ENCODE measurements at regions not wholly inside any gene's neighbourhood (a gene's known extent, or its start where the extent isn't known, plus 50 kb on each side); places are given as distances from the start of the nearest gene placed in this dataset.
"Not testable (repeated sequence)": the region's sequence is repeated elsewhere in the genome, so short reads cannot be mapped to it uniquely, and the experiment has no call there.

DNA sequence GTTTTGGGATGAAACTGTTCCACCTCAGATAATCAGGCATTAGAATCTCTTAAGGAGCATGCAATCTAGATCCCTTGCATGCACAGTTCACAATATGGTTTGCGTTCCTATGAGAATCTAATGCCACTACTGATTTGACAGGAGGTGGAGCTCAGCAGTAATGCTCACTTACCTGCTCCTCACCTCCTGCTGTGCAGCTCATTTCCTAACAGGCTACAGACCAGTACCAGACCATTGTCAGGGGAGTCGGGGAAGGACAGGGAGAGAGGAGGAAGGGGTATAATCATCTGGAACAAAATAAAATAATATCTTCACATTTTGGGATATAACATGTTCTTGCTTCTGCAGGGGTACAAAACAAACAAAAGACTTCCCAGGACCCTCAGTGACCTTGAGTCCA, 532.0 kb upstream of the FSHR start:
- no peak for DNase-seq (ENCODE audit: low spot score)

DNA sequence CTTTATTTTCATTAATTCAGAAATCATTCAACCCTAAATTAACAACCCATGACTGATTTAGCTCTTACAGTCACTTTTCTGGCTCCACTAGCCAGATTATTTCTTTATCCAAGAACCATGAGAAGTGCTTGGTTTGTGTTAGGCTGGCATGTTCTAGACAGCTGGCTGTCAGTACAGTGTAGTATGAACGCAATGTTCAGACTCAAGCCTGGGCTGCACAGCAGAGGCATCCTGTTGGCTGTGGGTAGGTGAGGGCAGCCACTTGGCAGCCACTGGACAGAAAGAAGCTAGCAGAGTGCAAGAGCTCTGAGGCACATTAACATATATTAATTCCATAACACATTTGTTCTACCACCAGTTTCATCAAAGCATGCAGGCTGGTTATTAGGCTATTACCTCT, 522.9 kb upstream of the FSHR start:
- no peak for DNase-seq (ENCODE audit: low spot score)

DNA sequence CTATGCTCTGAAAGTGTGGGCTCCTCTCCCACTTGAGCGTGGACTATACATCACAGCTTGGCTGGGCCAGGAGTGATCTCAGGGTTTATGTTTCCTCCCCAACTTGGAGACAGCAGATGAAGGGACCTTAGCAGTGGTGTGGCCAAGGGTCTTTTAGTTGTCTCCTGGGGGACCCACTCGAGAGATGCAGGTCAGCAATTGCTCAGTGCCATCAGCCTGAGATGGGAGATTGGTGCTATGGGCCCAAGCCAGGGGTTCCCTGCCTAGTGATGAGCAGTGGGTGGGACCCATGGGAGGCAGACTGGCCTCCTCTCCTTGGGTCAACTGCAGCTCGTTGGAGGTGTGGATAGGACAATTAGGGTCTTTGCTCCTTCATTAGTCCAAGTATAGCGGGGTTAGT, 510.5 kb upstream of the FSHR start:
- no peak for DNase-seq (ENCODE audit: low spot score)

DNA sequence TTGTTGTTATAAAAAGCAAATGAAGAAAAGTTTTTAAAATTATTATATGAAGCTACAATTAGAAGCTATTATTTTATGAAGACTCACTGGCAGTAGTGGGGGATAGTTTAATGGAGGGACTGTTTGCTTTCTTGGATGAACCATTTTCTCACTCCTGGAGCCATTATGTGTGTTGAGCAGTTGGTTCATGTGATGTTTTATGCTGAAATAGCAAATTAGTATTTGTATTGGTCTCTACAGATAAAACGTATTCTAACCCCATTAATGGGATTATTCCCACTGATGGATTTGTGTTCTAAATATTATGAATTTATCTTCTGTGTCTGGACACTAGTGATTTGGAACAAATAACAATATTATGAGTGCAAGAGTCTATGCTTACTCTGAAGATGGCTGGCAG, 507.5 kb upstream of the FSHR start:
- DNase-seq (ENCODE audit: low spot score) = no peak

DNA sequence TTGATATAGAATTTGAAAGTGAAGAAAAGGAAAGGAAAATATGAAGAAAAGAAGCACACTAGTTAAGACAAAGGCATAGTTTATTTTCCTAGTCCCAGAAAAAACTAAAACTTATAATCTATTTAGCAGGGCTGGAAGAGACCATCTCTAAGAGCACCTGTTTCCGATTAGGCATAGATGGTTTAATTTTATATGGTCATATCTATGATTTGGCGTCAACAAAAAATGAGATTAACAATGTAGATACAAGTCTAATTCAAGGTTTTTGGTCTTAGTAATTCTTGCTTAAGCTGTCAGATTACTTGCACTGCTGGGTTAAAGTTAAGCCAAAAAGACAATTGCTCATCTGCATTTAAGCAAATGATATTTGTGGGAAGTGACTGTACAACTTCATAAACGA, 502.5 kb upstream of the FSHR start:
- no peak for DNase-seq (ENCODE audit: low spot score)

DNA sequence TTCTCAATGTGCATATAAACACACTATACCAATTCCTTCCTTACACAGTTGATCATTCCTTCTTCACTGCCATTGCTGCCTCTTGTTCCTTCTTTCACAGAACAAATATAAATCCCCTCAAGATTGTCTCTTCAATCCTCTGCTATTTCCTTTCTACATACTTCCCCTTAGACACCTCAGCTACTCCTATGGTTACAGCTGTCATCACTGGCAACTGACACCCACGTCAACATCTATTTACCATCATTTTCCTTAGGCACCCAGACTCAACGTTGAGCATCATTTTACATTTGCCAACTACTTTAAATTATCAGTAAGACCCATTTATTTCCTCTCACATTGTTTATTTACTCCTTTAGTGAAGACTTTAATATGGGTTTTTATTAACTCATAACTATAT, 488.8 kb upstream of the FSHR start:
- DNase-seq (ENCODE audit: low spot score) = no peak

DNA sequence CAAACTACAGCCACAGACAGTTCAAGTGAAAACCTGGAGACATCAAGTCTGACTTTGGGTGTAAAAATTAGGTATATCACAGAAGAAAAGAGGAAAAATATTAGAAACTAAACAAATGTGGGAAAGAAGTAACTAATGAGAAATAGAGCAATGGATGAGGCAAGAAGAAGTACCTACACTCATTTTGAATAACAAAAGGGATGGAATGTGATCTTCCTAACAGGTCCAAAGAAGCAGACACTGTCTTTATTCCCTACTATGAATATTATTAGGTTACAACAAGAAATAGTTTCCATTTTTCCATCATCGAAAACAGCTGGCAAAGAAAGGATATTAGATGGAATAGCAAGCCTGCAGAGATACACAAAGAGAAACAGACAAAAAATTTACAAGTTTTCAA, 486.3 kb upstream of the FSHR start:
- no peak for DNase-seq (ENCODE audit: low spot score)

DNA sequence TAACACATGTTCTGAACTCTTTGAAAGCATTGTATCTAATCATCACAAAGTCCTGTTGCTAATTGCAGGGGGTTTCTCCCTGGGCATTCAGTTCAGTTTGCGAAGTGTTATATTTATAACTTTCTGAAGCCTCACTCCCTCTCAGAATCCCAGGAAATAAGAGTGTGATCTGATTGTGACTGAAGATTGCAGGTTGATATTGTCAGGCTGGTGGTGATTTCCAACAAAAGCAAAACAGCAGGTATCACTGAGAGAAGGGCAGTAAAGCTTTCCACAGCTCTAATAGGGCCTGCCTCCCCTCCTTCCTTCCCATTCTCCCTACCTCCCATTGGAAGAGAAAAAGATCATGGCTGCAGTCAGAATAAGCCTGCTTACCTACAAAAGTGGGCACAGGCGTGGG, 466.7 kb upstream of the FSHR start:
- DNase-seq (ENCODE audit: low spot score) = no peak

DNA sequence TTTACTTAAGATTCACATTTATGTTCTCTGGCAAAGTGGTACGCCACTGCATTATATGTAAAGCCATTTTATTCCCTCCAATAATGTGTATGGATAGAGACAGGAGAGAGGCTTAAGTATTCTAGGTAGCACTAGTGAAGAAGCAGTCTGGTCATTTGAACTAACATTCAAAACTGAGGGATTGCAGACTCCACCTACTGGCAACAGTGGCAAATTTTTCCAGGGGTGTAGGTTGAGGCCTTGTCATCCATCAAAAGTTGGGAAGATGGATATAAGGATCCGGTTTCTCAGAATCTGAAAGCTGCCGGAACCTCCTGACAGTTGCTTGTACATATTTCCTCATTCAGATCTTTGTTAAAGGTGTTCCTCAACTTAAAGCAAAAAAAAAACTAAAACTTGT, 465.5 kb upstream of the FSHR start:
- no peak for DNase-seq (ENCODE audit: low spot score)

DNA sequence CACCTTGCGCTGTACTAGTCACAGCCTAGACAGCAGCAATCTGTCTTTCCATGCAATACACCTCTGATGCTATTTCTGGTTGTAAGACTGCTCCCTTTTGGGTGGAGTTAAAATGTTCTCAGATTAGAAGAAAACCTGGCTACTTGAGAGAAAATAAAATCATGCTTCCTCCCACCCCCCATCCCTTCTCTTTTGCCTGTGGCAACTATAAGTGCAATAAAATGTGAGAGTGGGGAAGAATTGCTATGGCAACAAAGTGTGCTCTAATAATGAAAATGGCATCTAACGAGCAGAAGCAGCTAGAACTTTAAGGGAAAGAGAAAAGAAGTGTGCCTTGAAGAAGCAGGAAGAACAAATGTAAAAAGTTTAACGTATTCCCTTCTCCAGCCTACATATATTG, 464.2 kb upstream of the FSHR start:
- DNase-seq (ENCODE audit: low spot score) = no peak

DNA sequence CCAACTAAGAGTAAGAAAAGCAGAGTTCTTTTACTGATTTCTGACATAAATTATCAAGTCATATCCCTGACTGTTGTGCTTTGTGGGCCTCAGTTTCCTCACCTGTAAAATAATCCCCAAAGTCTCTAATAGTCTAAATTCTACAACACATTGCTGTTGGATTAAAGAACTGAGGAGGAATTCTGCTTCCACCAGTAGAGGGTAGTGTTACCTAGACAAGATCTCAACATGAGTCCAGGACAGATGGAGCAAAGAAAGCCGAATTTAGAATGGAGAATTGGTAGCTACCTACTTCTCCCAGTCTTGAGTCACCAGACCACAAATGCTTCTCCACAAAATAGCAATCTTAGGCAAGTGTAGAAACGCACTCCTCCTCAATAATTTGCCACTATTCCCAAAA, 462.5 kb upstream of the FSHR start:
- DNase-seq (ENCODE audit: low spot score) = peak; percentile 55

DNA sequence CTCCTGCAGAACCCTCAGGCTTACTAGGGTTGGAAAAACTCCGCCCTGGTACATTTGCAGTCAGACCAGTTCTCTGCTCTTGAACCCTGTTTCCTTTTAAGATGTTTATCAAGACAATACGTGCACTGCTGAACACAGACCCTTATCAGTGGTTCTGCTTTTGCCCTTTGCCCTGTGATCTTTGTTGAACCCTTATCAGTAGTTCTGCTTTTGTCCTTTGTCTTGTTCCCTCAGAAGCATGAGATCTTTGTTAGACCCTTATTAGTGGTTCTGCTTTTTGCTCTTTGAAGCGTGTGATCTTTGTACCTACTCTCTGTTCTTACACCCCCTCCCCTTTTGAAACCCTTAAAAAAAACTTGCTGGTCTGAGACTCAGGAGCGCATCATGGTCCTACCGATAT, 457.5 kb upstream of the FSHR start:
- DNase-seq (ENCODE audit: low spot score) = not testable (repeated sequence)

DNA sequence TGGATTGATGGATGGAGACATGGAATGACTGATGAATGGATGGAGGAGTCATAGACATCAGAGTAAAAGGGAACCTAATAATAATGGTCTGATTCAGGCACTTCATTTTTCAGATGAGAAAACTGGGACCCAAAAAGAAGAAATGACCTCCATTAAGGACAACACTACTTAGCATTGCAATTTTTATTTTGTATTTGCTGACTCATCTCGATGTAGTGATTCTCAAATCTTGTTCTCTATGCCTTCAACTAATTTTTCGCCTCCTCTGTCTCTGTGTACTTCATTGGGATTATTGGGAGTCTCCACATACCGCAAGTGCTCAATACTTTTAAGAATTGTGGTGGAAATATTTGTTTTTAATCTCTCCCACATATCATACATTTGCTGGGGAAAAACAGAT, 446.2 kb upstream of the FSHR start:
- no peak for DNase-seq (ENCODE audit: low spot score)

DNA sequence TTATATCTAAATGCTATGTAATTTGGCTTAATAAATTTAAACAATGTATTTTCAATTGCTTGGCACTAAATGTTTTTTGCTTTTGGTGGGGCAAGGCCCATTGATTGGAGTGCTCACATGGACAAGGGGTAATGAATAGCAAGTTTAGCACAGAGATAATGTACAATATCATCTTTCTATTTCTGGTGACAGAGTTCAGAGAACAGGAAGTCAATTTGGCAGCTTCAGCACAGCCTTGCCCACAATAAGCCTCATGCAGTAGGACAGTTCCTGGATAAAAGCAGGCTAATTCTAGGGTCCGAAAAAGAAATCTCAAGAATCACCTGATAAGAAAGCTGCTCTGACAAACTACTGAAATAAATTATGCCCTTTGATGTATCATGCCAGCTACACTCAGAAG, 443.9 kb upstream of the FSHR start:
- DNase-seq (ENCODE audit: low spot score) = no peak

DNA sequence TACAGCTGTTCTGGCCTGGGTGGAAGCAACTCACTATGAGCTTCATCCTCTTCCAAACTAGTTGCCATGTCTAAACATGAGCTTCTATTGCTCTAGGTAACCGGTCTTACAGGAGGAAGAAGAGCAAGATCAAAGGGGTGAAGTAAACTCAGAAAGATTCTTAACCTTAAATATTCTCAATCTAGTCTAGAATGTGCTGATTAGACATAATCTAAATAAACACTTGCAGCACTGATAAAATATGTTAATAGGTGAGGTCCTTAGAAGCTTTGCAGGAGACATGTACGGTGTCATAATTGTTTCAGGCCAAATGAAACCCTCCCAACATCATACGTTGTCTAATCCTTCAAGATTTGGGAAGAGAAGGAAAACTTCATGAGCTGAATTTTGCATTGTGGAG, 431.6 kb upstream of the FSHR start:
- no peak for DNase-seq (ENCODE audit: low spot score)

DNA sequence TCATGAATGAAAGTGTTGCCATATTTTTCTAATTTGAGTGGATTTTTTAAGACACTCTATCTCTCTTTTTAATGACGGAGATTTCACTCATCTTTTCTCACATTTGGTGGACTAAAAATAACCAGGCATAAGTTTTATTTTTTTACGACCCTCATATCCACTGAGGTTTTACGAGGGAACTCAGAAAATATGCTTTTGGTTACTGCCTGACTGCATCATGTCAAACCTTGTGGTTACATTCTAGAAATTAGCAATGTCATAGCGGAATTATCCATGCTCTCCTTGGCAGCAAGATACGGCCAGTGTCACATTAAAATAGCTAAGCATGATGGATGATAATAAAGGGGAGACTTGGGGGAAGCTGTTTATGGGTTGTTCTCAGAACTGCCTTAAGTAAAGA, 428.6 kb upstream of the FSHR start:
- DNase-seq (ENCODE audit: low spot score) = no peak

DNA sequence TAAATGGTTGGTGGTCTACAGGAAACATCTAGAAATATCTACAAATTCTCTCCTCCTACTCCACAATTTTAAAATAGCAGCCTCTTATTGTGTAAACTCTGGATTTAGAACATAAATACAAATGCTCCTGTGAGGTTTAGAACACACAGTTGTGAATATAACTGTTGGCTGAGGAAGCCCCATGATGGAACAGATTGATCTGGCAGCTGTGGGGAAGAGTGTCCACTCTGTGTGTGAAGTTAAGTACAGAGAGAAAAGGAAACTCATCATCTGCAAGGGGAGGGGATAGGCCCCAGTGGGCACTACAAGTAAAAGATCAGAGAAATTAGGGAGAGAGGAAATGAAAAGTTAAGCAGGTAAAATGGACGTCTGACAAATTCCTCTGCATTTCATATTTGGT, 422.7 kb upstream of the FSHR start:
- DNase-seq (ENCODE audit: low spot score) = no peak

DNA sequence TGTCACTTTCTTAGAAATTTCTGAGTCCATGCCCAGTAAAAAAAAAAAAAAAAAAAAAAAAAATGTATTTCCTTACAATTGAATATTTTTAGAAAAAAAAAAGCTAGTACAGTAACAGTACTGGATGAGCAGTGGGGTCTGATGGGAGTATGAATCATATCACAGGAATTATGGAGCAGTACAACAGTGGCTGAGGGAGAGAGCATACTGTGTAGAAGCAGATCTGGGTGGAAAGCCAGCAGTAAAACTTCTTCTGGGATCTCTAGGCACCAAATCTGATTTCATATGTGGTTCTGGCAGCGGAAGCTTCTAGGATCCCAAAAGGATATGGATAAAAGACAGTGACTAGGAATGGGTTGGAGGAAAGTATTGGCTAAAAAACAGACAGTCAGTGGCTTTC, 414.9 kb upstream of the FSHR start:
- no peak for DNase-seq (ENCODE audit: low spot score)

DNA sequence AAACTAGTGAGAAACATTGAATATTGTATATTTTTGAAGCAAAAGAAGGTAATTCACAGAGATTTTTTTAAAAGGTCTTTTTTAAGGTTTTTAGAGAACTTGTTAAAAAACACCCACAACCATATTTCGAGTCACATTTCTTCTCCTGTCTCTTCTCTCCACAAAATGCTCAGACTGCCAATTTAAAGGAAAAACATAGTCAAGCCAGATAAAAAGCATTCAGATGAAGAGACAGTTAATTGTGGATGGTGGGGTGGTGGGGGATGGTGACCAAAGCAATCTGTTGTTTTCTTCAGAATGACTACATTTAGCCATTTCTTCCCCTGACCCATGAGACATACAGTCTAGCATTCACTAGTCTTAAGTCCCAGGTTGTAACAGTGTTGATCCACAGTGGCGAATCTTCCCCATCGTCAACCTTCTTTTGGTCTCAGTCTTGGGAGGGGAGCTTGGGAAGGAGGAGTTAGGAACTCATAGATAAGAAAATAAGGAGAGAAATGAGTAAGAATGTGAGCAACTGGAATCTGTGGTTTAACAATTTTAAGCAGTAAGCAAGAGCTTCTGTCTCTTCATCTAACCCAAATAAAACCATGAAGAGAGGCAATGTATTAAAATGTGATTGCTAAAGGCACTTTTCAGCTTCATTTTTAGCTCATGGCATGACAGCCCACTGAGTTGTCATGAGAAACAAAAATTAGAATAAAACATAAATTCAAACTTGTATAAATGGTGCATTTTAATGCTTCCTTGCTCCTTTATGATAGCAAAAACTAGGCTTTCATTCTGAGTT, 413.7 kb upstream of the FSHR start:
- no peak for DNase-seq (ENCODE audit: low spot score)

DNA sequence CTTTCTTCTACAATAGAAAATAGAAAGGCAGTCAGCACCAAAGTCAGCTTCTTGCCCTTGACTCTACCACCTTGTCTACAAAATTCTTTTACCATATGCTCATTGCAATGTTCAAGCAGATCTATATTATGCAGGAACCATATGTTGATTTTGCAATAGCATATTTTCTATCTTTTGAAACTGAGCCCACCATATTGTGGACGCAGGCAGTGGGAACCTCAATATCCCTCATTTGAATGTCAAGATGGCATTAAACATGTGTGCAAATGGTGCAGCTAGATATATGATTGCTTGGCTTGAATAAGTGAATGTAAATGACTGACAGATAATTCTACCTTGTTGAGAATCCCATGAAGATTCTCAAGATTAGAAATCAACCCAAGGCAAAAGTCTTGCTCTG, 412.7 kb upstream of the FSHR start:
- DNase-seq (ENCODE audit: low spot score) = no peak

DNA sequence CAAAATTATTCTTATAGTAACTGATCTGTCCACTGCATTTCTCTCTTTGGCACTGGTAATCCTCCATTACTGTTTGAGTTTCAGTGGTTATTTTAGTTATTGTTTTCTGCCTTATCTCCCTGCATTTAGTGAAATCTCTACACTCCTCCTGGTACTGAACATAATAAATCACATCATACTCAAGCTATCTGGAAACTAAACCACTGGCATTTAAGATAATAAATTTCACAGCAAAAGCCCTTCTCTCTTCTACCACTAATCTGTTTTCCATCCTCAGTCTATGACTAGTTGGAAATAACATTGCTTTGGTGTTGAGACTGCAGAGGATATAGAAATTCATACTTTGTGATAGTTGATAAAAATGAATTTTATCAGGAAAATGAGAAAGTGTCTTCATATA, 399.3 kb upstream of the FSHR start:
- no peak for DNase-seq (ENCODE audit: low spot score)

DNA sequence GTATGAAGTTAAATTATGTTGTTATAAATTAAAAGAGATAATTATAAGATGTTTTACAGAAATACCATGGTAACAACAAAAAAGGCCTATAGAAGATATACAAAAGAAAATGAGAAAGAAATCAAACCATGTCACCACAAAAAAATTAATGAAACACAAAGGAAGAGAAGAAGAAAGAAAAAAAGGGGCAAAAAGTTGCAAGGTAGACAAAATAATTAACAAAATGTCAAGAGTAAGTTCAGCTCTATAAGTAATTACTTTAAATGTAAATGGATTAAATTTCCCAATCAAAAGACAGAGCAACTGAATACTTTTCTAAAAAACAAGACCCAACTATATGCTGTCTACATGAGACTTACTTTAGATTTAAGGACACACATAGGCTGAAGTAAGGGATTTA, 378.4 kb upstream of the FSHR start:
- DNase-seq (ENCODE audit: low spot score) = no peak

DNA sequence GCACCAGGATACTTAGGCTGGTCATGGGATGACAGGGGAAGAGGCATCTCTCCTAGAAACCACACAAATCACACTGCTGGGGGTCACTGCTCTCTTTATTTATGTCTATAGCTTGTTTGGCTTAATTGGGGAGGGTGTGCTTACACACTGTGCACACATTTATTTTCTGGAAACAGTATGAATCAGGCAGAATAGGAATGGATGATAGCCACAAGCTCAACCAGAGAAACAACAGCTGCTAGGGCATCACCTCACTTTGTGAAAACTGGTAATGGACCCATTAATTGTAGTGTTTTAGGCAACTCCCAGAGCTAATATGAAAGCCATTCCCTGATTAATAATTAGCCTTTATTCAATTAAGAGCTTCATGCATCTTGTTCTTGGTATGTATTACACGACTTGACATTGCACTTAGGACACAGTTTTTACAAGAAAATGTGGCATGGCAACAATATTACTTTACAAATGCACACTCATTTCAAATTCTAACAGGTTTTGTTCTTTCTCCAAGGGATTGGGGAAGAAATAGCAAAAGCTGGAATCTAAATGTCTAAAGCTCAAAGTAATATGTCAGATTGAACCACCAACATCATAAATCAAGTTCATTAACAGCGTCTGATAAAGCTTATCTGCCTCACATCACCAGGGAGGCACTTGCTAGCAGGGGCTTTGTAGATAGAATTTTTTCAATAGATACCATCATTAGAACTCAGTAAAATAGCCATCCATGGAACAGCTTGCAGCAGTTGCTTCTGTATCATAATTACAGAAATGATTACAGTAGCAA, 361.9 kb upstream of the FSHR start:
- DNase-seq (ENCODE audit: low spot score) = no peak

DNA sequence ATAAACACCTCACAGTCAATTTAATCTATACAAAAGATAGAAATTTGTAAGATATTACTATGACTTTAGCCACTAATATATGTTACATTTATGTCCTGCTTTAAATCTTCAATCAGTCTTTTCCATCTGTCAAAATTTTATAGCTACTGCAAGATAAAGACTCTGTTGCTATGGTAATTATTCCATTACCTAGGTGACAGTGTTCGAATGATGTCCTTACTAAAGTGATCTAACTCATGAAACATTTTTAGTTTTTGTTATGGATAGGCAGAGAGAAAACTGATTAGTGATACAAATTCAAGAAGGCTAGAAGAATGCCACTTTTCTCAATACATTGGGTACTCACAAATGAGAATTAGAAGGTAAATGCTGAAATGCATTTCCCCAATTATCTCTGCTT, 359.9 kb upstream of the FSHR start:
- no peak for DNase-seq (ENCODE audit: low spot score)

Data from NAMALWA (cell line).